Left lung (tissue), 4 donors: ENCODE measurements at regions not wholly inside any gene's neighbourhood (a gene's known extent, or its start where the extent isn't known, plus 50 kb on each side); places are given as distances from the start of the nearest gene placed in this dataset.

ENCODE experiments used
- ATAC-seq: fragments of 200-7000 bp; cut with Tn5 transposase; one replicate; pipeline ENCODE4 v1.9.1; 2020; ENCODE audit warnings: moderate library complexity
- DNase-seq, 4 donors: peaks; one replicate each; pipeline ENCODE4 v3.0.0-alpha.2; 2013 to 2020
- H3K27ac ChIP-seq, 2 donors: fragments of 200-600 bp; sonication (generic) in 1 of 2; one replicate each; pipeline versions ENCODE4 v1.5.0 to v1.8.0; 2020 to 2021
- H3K27me3 ChIP-seq, 2 donors: fragments of 200-600 bp; sonication (generic) in 1 of 2; one replicate each; pipeline versions ENCODE4 v1.5.0 to v1.8.0; 2020 to 2021
- H3K36me3 ChIP-seq, 2 donors: fragments of 200-600 bp; sonication (generic) in 1 of 2; one replicate each; pipeline versions ENCODE4 v1.5.0 to v1.8.0; 2020 to 2021
- H3K4me1 ChIP-seq, 2 donors: fragments of 200-600 bp; one replicate each; pipeline ENCODE4 v1.8.0; 2021
- H3K4me3 ChIP-seq, 2 donors: fragments of 200-600 bp; sonication (generic) in 1 of 2; one replicate each; pipeline versions ENCODE4 v1.5.0 to v1.8.0; 2020 to 2021; ENCODE audit warnings: mild to moderate bottlenecking in 1 of 2
- H3K9me3 ChIP-seq, 2 donors: fragments of 200-600 bp; sonication (generic) in 1 of 2; one replicate each; pipeline versions ENCODE4 v1.5.0 to v1.8.0; 2020 to 2021
- intact Hi-C, 2 donors: fragments of 100-400 bp; cut with DNase I; formaldehyde crosslinking; loops; one replicate each; pipeline versions ENCODE4 v1.11.2 to v1.14.2; 2022
- TF ChIP-seq, protein P1 (sequence below), 2 donors: fragments of 200-600 bp; sonication (generic) in 1 of 2; IDR thresholded peaks; one replicate each; pipeline versions ENCODE4 v1.5.0 to v1.8.0; 2021; ENCODE audit warnings: antibody characterized with exemption in 2 of 2
- donor health status: DM: no; HTN: yes; CAD: no.
- donor health status: DM: no; HTN: no; CAD: no.

DNA sequence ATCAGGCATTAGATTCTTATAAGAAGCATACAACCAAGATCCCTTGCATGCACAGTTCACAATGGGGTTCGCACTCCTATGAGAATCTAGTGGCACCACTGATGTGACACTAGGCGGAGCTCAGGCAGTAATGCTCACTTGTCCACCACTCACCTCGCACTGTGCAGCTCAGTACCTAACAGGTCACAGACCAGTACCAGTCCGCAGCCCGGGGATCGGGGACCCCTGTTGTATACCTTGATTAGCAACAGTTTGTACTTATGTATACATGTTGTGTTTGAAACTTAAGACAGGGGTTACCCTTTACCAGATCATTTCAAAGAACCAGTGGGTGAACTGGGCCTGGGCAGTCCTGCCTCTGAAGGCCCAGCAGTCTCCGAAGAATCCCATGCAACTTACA, 103.7 kb downstream of the PMP22 start:
- Histone ChIP-seq H3K27me3 (peaks cover 0 to 20% of the 10 kb centered on the region in 2 donors), H3K4me3 (no peak overlapping the region), H3K36me3 (no peaks in the 10 kb centered on the region), H3K27ac (no peak overlapping the region), H3K4me1 (no peaks in the 10 kb centered on the region), H3K9me3 (no peaks in the 10 kb centered on the region)
- intact Hi-C loops, result no loop called here
- ATAC-seq, result no peak
- TF ChIP-seq, protein P1, sequence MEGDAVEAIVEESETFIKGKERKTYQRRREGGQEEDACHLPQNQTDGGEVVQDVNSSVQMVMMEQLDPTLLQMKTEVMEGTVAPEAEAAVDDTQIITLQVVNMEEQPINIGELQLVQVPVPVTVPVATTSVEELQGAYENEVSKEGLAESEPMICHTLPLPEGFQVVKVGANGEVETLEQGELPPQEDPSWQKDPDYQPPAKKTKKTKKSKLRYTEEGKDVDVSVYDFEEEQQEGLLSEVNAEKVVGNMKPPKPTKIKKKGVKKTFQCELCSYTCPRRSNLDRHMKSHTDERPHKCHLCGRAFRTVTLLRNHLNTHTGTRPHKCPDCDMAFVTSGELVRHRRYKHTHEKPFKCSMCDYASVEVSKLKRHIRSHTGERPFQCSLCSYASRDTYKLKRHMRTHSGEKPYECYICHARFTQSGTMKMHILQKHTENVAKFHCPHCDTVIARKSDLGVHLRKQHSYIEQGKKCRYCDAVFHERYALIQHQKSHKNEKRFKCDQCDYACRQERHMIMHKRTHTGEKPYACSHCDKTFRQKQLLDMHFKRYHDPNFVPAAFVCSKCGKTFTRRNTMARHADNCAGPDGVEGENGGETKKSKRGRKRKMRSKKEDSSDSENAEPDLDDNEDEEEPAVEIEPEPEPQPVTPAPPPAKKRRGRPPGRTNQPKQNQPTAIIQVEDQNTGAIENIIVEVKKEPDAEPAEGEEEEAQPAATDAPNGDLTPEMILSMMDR (IDR thresholded peaks at IDR 0.05), result no peak
- no peak for DNase-seq

DNA sequence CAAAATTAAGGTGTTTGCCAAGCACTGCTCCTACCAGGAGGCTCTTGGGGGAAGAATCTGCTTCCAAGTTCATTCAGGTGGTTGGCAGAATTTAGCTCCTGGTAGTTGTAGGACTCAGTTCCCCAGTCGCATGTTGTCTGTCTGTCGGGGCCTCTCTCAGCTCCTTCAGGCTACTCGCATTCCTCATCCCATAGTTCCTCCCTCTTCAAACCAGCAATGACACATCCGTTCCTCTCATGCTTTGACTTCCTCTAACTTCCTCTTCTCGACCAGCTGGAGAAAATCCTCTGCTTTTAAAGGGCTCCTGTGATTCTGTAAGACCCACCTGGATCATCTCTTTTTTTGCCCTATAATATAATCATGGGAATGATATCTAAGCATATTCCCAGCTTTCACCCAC, 108.1 kb downstream of the PMP22 start:
- Histone ChIP-seq H3K27me3 (peaks cover 0 to 20% of the 10 kb centered on the region in 2 donors), H3K4me1 (peaks cover 0 to 15% of the 10 kb centered on the region in 2 donors), H3K36me3 (no peaks in the 10 kb centered on the region), H3K9me3 (no peaks in the 10 kb centered on the region), H3K27ac (no peak overlapping the region), H3K4me3 (no peak overlapping the region)
- TF ChIP-seq, protein P1 (IDR thresholded peaks at IDR 0.05), result no peak
- peak; percentile 55 for ATAC-seq
- no peak for DNase-seq
- intact Hi-C loops, result no loop called here

DNA sequence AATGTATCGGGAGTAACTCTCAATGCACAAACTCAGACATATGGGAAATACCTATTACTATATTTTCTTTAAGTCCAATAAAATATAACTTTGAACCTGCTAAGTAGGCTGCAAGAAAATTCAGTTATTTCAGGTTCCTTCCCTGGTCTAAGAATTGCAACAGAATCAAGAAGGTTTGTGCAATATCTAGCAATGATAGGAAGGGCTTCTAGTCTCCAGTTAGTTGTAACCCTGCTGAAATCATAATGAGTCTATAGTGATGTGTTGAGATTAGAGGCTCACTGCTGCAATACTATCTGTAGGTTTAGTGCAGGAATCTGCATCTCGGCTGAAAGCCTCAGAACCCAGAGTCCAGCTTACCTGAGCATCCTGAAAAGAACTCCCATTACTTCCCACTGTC, 110.5 kb downstream of the PMP22 start:
- DNase-seq, result no peak
- Histone ChIP-seq H3K27me3 (peaks cover 0 to 20% of the 10 kb centered on the region in 2 donors), H3K4me1 (peaks cover 0 to 15% of the 10 kb centered on the region in 2 donors), H3K4me3 (no peak overlapping the region), H3K27ac (no peak overlapping the region), H3K36me3 (no peaks in the 10 kb centered on the region), H3K9me3 (no peaks in the 10 kb centered on the region)
- ATAC-seq, result no peak
- intact Hi-C loops, result no loop called here
- TF ChIP-seq, protein P1 (IDR thresholded peaks at IDR 0.05), result no peak

DNA sequence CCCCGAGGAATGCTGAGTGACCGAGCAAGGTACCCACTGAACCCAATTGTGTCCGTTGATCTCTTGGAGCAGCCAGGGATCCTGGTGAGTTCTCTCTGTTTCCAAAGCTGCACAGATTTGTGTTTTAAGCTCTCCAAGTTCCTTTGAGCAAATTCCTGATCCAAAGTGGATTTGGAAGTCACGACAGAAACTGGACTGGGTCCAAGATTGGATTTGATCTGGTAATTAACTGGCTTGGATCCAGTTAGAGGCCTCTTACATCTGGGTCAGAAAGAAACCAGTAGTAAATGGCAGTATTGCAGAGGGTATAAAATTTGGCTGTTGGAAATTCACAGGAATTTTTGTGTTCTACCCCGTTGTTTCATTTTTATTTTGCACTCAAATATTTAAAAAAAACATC, 119.5 kb downstream of the PMP22 start:
- TF ChIP-seq, protein P1 (IDR thresholded peaks at IDR 0.05), result no peak

DNA sequence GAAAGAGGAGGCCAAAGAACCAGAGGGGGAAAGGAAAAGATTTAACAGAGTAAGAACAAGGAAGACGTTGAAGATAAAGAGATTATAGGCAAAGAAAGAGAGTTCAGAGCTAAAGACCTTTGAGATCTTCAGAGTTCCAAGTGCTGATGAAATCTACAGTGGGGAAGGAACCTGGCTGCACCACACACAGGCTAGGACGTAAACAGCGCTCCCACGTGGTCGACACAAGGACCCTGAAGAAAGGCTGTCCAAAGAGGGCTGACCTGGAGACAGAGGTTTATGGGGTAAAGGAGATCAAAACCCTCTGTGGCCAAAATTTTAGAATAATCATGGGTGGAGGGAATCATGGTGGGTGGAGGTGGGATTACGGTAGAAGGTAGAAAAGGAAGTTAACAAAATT, 121.6 kb downstream of the PMP22 start:
- H3K9me3 ChIP-seq, result no peaks in the 10 kb centered on the region
- H3K4me3 ChIP-seq, result no peak overlapping the region
- no peak for DNase-seq
- no peak for ATAC-seq
- no peak overlapping the region for H3K27ac ChIP-seq
- intact Hi-C loops, result no loop called here
- no peaks in the 10 kb centered on the region for H3K4me1 ChIP-seq
- TF ChIP-seq, protein P1 (IDR thresholded peaks at IDR 0.05), result no peak
- no peaks in the 10 kb centered on the region for H3K27me3 ChIP-seq
- H3K36me3 ChIP-seq, result no peaks in the 10 kb centered on the region

More for the DNA sequence above, 119.5 kb downstream of the PMP22 start:
- no peaks in the 10 kb centered on the region for H3K27me3 ChIP-seq
- no peaks in the 10 kb centered on the region for H3K36me3 ChIP-seq
- no peaks in the 10 kb centered on the region for H3K9me3 ChIP-seq
- DNase-seq (no peak), ATAC-seq (no peak)
- H3K27ac ChIP-seq, result no peak overlapping the region
- no peaks in the 10 kb centered on the region for H3K4me1 ChIP-seq
- no peak overlapping the region for H3K4me3 ChIP-seq
- intact Hi-C loops, result no loop called here
